ENCODE measurements at regions not wholly inside any gene's neighbourhood (a gene's known extent, or its start where the extent isn't known, plus 50 kb on each side); places are given as distances from the start of the nearest gene placed in this dataset.

DNA sequence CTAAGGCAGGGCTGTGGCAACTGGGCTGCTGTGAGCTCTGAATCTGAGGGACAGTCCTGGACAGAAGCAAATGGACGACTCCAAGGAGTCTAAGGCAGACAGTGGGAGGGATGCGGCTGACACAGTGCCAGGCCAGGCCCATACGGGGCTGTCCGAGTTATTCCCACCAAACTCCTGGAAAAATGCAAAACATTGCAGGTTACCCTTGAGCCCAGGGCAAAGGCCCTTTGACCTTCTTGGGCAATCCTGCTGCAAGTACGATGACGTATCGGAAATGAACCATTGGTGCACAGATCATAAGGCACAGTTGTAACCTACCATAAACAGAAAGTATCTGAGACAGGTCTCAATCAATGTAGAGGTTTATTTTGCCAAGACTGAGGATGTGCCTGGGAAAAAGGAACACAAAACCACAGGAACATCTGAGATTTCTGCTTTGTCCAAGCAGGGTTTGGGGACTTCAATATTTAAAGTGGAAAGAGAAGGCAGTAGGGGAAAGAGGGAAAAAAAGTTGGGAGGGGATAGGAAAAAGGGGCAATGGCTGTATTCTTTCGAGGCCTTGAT is 118.9 kb downstream of the DACT2 start:
- TF ChIP-seq POLR2A (IDR thresholded peaks at IDR 0.05; ENCODE audit: low read depth, low read length), result no peak
- no peak for TF ChIP-seq POLR2AphosphoS5 (IDR thresholded peaks at IDR 0.05; ENCODE audit: low read depth, low read length)
- TF ChIP-seq TAF1 (IDR thresholded peaks at IDR 0.05; ENCODE audit: low read depth, low read length), result no peak
